IPS-15b (cell line): ENCODE measurements at regions not wholly inside any gene's neighbourhood (a gene's known extent, or its start where the extent isn't known, plus 50 kb on each side); places are given as distances from the start of the nearest gene placed in this dataset.

Experiments
- H3K27me3 ChIP-seq: one replicate; pipeline ENCODE4 v1.6.1; 2013; ENCODE audit warnings: low read length; ENCODE audit not compliant: control insufficient read depth, insufficient read depth
- H3K36me3 ChIP-seq: one replicate; pipeline ENCODE4 v1.6.1; 2013; ENCODE audit warnings: low read length; ENCODE audit not compliant: control insufficient read depth, insufficient read depth
- H3K4me1 ChIP-seq: one replicate; pipeline ENCODE4 v1.6.1; 2013; ENCODE audit warnings: mild to moderate bottlenecking, low read length; ENCODE audit not compliant: control insufficient read depth, insufficient read depth
- H3K4me3 ChIP-seq: one replicate; pipeline ENCODE4 v1.5.1; 2013; ENCODE audit warnings: low read depth, low read length
- H3K9ac ChIP-seq: one replicate; pipeline ENCODE4 v1.6.1; 2013; ENCODE audit warnings: low read depth, mild to moderate bottlenecking, low read length
- H3K9me3 ChIP-seq: one replicate; pipeline ENCODE4 v1.6.1; 2013; ENCODE audit warnings: mild to moderate bottlenecking, low read length; ENCODE audit not compliant: control insufficient read depth, insufficient read depth

DNA sequence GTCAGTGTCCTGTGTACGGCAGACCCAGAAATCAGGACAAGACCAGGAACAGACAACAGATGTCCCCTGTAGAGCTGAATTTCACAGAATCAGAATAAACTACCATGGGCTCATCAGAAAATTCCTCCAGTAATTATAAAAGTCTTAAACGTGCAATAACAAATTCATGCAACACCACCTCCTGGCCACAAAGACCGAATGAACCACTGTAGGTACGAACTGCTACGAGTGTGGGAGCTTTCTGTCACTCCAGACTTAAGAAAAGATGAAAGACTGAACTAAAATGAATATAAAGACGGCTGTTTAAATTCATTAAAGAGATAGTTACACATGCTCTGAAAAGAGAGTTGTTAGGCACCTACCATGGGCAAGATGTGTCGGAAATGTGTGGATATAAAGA, 333.5 kb downstream of the RRAGC start:
- no peak overlapping the region for H3K9ac ChIP-seq
- H3K36me3 ChIP-seq, result no peaks in the 10 kb centered on the region
- H3K27me3 ChIP-seq, result no peaks in the 10 kb centered on the region
- H3K9me3 ChIP-seq, result no peaks in the 10 kb centered on the region
- no peaks in the 10 kb centered on the region for H3K4me1 ChIP-seq
- no peak overlapping the region for H3K4me3 ChIP-seq

GRCh38 chr1:38525343-38526043, 334.1 kb downstream of the RRAGC start:
- no peaks in the 10 kb centered on the region for H3K4me1 ChIP-seq
- no peaks in the 10 kb centered on the region for H3K9me3 ChIP-seq
- no peak overlapping the region for H3K9ac ChIP-seq
- H3K27me3 ChIP-seq, result no peaks in the 10 kb centered on the region
- no peaks in the 10 kb centered on the region for H3K36me3 ChIP-seq
- H3K4me3 ChIP-seq, result no peak overlapping the region

DNA sequence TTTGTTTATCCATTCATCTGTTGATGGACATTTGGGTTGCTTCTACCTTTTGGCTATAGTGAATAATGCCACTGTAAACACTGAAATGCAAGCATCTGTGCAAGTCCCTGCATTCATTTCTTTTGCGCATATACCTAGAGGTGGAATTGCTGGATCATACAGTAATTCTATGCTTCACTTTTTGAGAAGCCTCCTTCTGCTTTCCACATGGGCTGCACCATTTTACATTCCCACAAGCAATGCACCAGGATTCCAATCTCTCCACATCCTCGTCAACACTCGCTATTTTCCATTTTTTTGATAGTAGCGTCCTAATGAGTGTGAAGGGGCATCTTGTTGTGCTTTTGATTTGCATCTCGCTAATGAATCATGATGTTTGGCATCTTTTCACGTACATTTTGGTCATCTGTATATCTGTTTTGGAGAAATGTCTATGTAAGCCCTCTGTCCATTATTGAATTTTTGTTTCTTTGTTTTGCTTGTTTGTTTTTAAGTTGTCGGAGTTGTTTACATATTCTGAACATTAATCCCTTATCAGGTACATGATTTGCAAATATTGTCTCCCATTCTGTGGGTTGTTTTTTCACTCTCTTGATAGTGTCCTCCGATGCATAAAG, 335.4 kb downstream of the RRAGC start:
- H3K9me3 ChIP-seq, result no peaks in the 10 kb centered on the region
- H3K9ac ChIP-seq, result no peak overlapping the region
- no peaks in the 10 kb centered on the region for H3K27me3 ChIP-seq
- no peak overlapping the region for H3K4me3 ChIP-seq
- no peaks in the 10 kb centered on the region for H3K4me1 ChIP-seq
- no peaks in the 10 kb centered on the region for H3K36me3 ChIP-seq

- no peak overlapping the region for H3K9ac ChIP-seq
- H3K4me3 ChIP-seq, result no peak overlapping the region
- no peaks in the 10 kb centered on the region for H3K9me3 ChIP-seq
- no peaks in the 10 kb centered on the region for H3K36me3 ChIP-seq
- H3K4me1 ChIP-seq, result no peaks in the 10 kb centered on the region
- H3K27me3 ChIP-seq, result no peaks in the 10 kb centered on the region
Observed at GRCh38 chr1:38523568-38523939, 336.0 kb downstream of the RRAGC start.

GRCh38 chr1:38522915-38523567, 336.5 kb downstream of the RRAGC start:
- Histone ChIP-seq H3K36me3 (no peaks in the 10 kb centered on the region), H3K4me1 (no peaks in the 10 kb centered on the region), H3K9me3 (no peaks in the 10 kb centered on the region), H3K27me3 (no peaks in the 10 kb centered on the region), H3K4me3 (no peak overlapping the region), H3K9ac (no peak overlapping the region)

DNA sequence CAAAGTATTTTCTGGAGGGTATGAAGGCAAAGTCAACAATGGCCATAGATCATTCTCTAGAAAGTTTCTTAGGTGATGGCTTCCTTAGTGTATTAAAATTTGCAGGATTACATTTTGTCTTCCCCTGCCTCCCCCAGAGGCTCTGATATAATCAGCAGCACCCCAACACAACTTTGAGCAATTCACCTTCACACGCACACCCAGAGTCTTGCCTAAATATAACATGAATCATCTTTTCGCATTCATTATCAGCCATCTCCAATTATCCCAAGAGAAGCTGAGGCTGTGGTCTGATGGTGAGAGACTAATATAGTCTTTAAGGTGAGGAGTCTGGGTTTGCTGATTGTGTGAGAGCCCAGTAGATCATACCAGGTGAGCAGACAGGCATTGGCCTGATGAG, 343.0 kb downstream of the RRAGC start:
- Histone ChIP-seq H3K9ac (no peak overlapping the region), H3K36me3 (no peaks in the 10 kb centered on the region), H3K9me3 (no peaks in the 10 kb centered on the region), H3K4me1 (no peaks in the 10 kb centered on the region), H3K27me3 (no peaks in the 10 kb centered on the region), H3K4me3 (no peak overlapping the region)

- Histone ChIP-seq H3K9me3 (no peaks in the 10 kb centered on the region), H3K36me3 (no peaks in the 10 kb centered on the region), H3K9ac (no peak overlapping the region), H3K27me3 (no peaks in the 10 kb centered on the region), H3K4me1 (peaks cover 5% of the 10 kb centered on the region), H3K4me3 (no peak overlapping the region)
Observed at GRCh38 chr1:38512789-38513188, 346.8 kb downstream of the RRAGC start.

- Histone ChIP-seq H3K4me3 (no peak overlapping the region), H3K4me1 (peaks cover 7% of the 10 kb centered on the region), H3K9me3 (no peaks in the 10 kb centered on the region), H3K9ac (no peak overlapping the region), H3K36me3 (no peaks in the 10 kb centered on the region), H3K27me3 (no peaks in the 10 kb centered on the region)
Observed at GRCh38 chr1:38512024-38512767, 347.4 kb downstream of the RRAGC start.

DNA sequence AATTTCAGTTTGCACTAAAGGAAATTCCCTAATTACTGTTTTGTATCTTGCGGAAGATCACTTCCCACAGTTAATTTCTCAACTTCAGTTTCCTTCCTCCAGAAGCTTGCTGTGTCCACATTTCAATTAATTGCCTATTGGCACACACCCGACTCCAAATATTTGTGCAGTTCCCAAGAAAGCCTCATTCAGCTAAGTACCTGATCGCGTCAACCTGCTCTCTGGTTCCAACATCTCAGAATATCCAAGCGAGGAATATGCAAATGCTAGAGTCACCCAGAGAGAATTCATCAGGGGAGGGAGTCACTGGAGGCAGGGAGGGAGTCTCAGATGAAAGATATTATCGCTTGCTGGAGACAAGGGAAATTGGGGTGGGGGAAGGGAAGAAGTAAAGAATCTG, 351.3 kb downstream of the RRAGC start:
- no peaks in the 10 kb centered on the region for H3K36me3 ChIP-seq
- H3K4me3 ChIP-seq, result no peak overlapping the region
- H3K4me1 ChIP-seq, result peaks cover 7% of the 10 kb centered on the region
- no peak overlapping the region for H3K9ac ChIP-seq
- no peaks in the 10 kb centered on the region for H3K27me3 ChIP-seq
- H3K9me3 ChIP-seq, result no peaks in the 10 kb centered on the region

DNA sequence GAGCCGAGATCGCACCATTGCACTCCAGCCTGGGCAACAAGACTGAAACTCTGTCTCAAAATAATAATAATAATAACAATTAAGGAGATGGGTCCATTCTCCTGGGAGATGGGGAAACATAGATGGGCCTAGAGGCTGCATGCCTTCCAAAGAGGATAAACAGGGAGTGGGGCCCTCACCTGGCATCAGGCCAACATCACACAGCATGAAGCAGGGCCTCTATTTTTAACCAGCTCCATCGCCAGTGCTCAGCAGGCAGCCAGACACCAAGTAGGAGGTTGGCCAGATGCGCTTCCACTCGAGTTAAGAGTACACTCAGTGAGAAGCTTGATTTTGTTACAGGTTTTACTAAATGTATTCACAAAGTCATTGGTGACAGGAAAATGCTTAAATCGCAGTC, 352.0 kb downstream of the RRAGC start:
- Histone ChIP-seq H3K4me3 (no peak overlapping the region), H3K27me3 (no peaks in the 10 kb centered on the region), H3K4me1 (peaks cover 8% of the 10 kb centered on the region), H3K9ac (no peak overlapping the region), H3K36me3 (no peaks in the 10 kb centered on the region), H3K9me3 (no peaks in the 10 kb centered on the region)

DNA sequence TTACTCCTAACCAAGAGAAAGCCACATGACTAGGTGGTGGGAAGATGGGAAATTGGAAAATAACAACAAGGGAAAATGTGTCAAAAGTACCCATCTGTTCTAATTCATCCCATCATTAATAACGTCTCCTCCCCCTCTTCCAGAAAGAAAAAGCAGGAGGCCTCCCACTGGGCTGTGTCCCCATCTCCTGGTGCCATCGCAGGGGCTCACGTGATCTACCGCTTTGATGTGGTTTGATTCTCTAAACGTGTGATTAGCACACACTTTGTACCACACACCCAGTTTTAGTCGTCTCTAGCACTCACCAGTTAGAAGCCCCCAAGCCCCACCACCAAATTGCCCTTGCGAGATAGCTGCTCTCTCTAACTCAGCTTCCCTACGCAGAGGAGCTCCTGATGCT, 353.6 kb downstream of the RRAGC start:
- Histone ChIP-seq H3K4me3 (no peak overlapping the region), H3K27me3 (no peaks in the 10 kb centered on the region), H3K9me3 (no peaks in the 10 kb centered on the region)

More for the DNA sequence above, 353.6 kb downstream of the RRAGC start:
- Histone ChIP-seq H3K36me3 (no peaks in the 10 kb centered on the region), H3K4me1 (peaks cover 11% of the 10 kb centered on the region), H3K9ac (no peak overlapping the region)
